ENCODE measurements at regions not wholly inside any gene's neighbourhood (a gene's known extent, or its start where the extent isn't known, plus 50 kb on each side); places are given as distances from the start of the nearest gene placed in this dataset.

GRCh38 chr18:29164020-29164706 lies 987.2 kb upstream of the CDH2 start:
- Histone ChIP-seq H3K4me3 (ENCODE audit: control extremely low read depth in 1 of 5, extremely low read depth in 1 of 5, insufficient read depth in 1 of 5, low read depth in 2 of 5, low read length in 4 of 5) (no peak overlapping the region), H3K27ac (ENCODE audit: low read length in 2 of 2) (no peak overlapping the region), H3K9me3 (ENCODE audit: control extremely low read depth in 1 of 3, control insufficient read depth in 2 of 3, insufficient read depth in 1 of 3, low read length in 2 of 3) (no peaks in the 10 kb centered on the region), H3K36me3 (replicated peaks in 1 of 2; ENCODE audit: control extremely low read depth in 1 of 2, control insufficient read depth in 1 of 2, extremely low read depth in 1 of 2, insufficient read depth in 2 of 2, low read length in 1 of 2) (no peaks in the 10 kb centered on the region), H2AFZ (ENCODE audit: insufficient read depth, low read depth, low read length, poor library complexity, severe bottlenecking) (no peak overlapping the region), H3K9ac (ENCODE audit: low read length) (no peak overlapping the region), H3K27me3 (replicated peaks in 1 of 4; ENCODE audit: control extremely low read depth in 1 of 4, control insufficient read depth in 3 of 4, insufficient read depth in 4 of 4, low read length in 3 of 4) (no peaks in the 10 kb centered on the region), H3K4me1 (ENCODE audit: control insufficient read depth in 2 of 2, insufficient read depth in 2 of 2, low read length in 2 of 2) (no peaks in the 10 kb centered on the region), H3K4me2 (replicated peaks; ENCODE audit: low read depth, low read length, poor library complexity, severe bottlenecking) (no peak overlapping the region), H4K20me1 (ENCODE audit: control insufficient read depth, insufficient read depth, low read length, poor library complexity, severe bottlenecking) (no peaks in the 10 kb centered on the region), H3K79me2 (ENCODE audit: control insufficient read depth, insufficient read depth, low read length) (no peaks in the 10 kb centered on the region)
- intact Hi-C loops (cut with micrococcal nuclease), result no loop called here
- DNase-seq, result no peak
- no peak overlapping the region for H3K4me3 Mint-ChIP-seq
- H3K4me1 Mint-ChIP-seq, result no peaks in the 10 kb centered on the region
- peaks cover 8% of the 10 kb centered on the region for H3K9me3 Mint-ChIP-seq (ENCODE audit: insufficient read depth)
- no peaks in the 10 kb centered on the region for H3K27me3 Mint-ChIP-seq
- no peak overlapping the region for H3K27ac Mint-ChIP-seq
- POLR2A ChIA-PET, result no interaction called here
- TF ChIP-seq CTCF (IDR thresholded peaks at IDR 0.05) (no peak), EZH2 (IDR thresholded peaks at IDR 0.05; ENCODE audit: borderline replicate concordance, insufficient read depth, low read depth, low read length, poor library complexity, severe bottlenecking) (no peak)
- no CpG with 5 or more reads among the region's 1 CpG for WGBS (ENCODE audit: insufficient coverage)
- CTCF ChIA-PET, result no interaction called here
- ATAC-seq (ENCODE audit: low read depth), result no peak

GRCh38 chr18:29163596-29163995 lies 986.7 kb upstream of the CDH2 start:
- Mint-ChIP-seq H3K27ac (no peak overlapping the region), H3K9me3 (ENCODE audit: insufficient read depth) (peaks cover 8% of the 10 kb centered on the region), H3K27me3 (no peaks in the 10 kb centered on the region), H3K4me1 (no peaks in the 10 kb centered on the region), H3K4me3 (no peak overlapping the region)
- H3K9ac ChIP-seq (ENCODE audit: low read length), result no peak overlapping the region
- DNase-seq (no peak), ATAC-seq (ENCODE audit: low read depth) (no peak)
- no peak overlapping the region for H3K27ac ChIP-seq (ENCODE audit: low read length in 2 of 2)
- TF ChIP-seq CTCF (IDR thresholded peaks at IDR 0.05) (no peak), EZH2 (IDR thresholded peaks at IDR 0.05; ENCODE audit: borderline replicate concordance, insufficient read depth, low read depth, low read length, poor library complexity, severe bottlenecking) (no peak)
- no peaks in the 10 kb centered on the region for H3K79me2 ChIP-seq (ENCODE audit: control insufficient read depth, insufficient read depth, low read length)
- no peaks in the 10 kb centered on the region for H4K20me1 ChIP-seq (ENCODE audit: control insufficient read depth, insufficient read depth, low read length, poor library complexity, severe bottlenecking)
- H2AFZ ChIP-seq (ENCODE audit: insufficient read depth, low read depth, low read length, poor library complexity, severe bottlenecking), result no peak overlapping the region
- intact Hi-C loops (cut with micrococcal nuclease), result no loop called here
- POLR2A ChIA-PET, result no interaction called here
- no peaks in the 10 kb centered on the region for H3K36me3 ChIP-seq (replicated peaks in 1 of 2; ENCODE audit: control extremely low read depth in 1 of 2, control insufficient read depth in 1 of 2, extremely low read depth in 1 of 2, insufficient read depth in 2 of 2, low read length in 1 of 2)
- H3K4me1 ChIP-seq (ENCODE audit: control insufficient read depth in 2 of 2, insufficient read depth in 2 of 2, low read length in 2 of 2), result no peaks in the 10 kb centered on the region
- no peaks in the 10 kb centered on the region for H3K9me3 ChIP-seq (ENCODE audit: control extremely low read depth in 1 of 3, control insufficient read depth in 2 of 3, insufficient read depth in 1 of 3, low read length in 2 of 3)
- no peaks in the 10 kb centered on the region for H3K27me3 ChIP-seq (replicated peaks in 1 of 4; ENCODE audit: control extremely low read depth in 1 of 4, control insufficient read depth in 3 of 4, insufficient read depth in 4 of 4, low read length in 3 of 4)
- H3K4me3 ChIP-seq (ENCODE audit: control extremely low read depth in 1 of 5, extremely low read depth in 1 of 5, insufficient read depth in 1 of 5, low read depth in 2 of 5, low read length in 4 of 5), result no peak overlapping the region
- no peak overlapping the region for H3K4me2 ChIP-seq (replicated peaks; ENCODE audit: low read depth, low read length, poor library complexity, severe bottlenecking)
- CTCF ChIA-PET, result no interaction called here

Measured in B cell (primary cell).